SK-N-SH (cell line): ENCODE measurements at regions not wholly inside any gene's neighbourhood (a gene's known extent, or its start where the extent isn't known, plus 50 kb on each side); places are given as distances from the start of the nearest gene placed in this dataset.

ENCODE experiments used
- CTCF ChIA-PET: fragments of 300-600, 350-600 bp; formaldehyde crosslinking; extraction: SDS; loops from one replicate; lab custom pipeline; 2021; lab: Yijun Ruan, JAX
- POLR2A ChIA-PET: fragments of 350-600 bp; sonication (Branson Sonifier 250); formaldehyde crosslinking; extraction: SDS; loops from one replicate; lab custom pipeline; 2020; ENCODE audit warnings: antibody characterized with exemption, inconsistent platforms; lab: Yijun Ruan, JAX
- DNase-seq: peaks from one replicate; pipeline ENCODE4 v3.0.0; 2012
- H2AFZ ChIP-seq: fragments of 200-600 bp; sonication (generic); 2 replicates; pipeline ENCODE4 v1.8.1; 2016; ENCODE audit warnings: antibody characterized with exemption, mild to moderate bottlenecking, low read depth
- H3F3A ChIP-seq: fragments of 200-600 bp; sonication (generic); replicated peaks from 2 replicates; pipeline ENCODE3; 2016; ENCODE audit warnings: antibody characterized with exemption, mild to moderate bottlenecking; ENCODE audit not compliant: insufficient read depth
- H3K27ac ChIP-seq, 2 experiments: fragments of 200-500 bp in 1 of 2; fragments of 200-600 bp in 1 of 2; sonication (Bioruptor generic) in 1 of 2; sonication (generic), shearing (Covaris generic) in 1 of 2; 2 replicates each; pipeline versions ENCODE4 v1.5.1 to v1.6.1; 2014 to 2016; ENCODE audit warnings: low read depth in 2 of 2, inconsistent platforms in 1 of 2, low read length in 1 of 2, mild to moderate bottlenecking in 1 of 2, mixed read lengths in 1 of 2
- H3K27me3 ChIP-seq: fragments of 200-600 bp; sonication (generic), shearing (Covaris generic); 2 replicates; pipeline ENCODE4 v1.6.1; 2016; ENCODE audit warnings: mixed run types; ENCODE audit not compliant: insufficient read depth
- H3K36me3 ChIP-seq, 2 experiments: fragments of 200-500 bp in 1 of 2; fragments of 200-600 bp in 1 of 2; sonication (Bioruptor generic) in 1 of 2; sonication (generic) in 1 of 2; replicated peaks in 1 of 2; 2 replicates each; pipeline versions ENCODE3 to v1.5.1; 2014 to 2016; ENCODE audit warnings: low read length in 1 of 2, mild to moderate bottlenecking in 1 of 2; ENCODE audit not compliant: insufficient read depth in 2 of 2, control insufficient read depth in 1 of 2
- H3K4me1 ChIP-seq, 2 experiments: fragments of 200-500 bp in 1 of 2; fragments of 200-600 bp in 1 of 2; sonication (Bioruptor generic) in 1 of 2; sonication (generic), shearing (Covaris generic) in 1 of 2; 2 replicates each; pipeline versions ENCODE4 v1.5.1 to v1.6.1; 2014 to 2016; ENCODE audit warnings: low read depth in 1 of 2, low read length in 1 of 2, mixed run types in 1 of 2; ENCODE audit not compliant: insufficient read depth in 2 of 2, control insufficient read depth in 1 of 2
- H3K4me2 ChIP-seq: fragments of 200-600 bp; sonication (generic), shearing (Covaris generic); 2 replicates; pipeline ENCODE4 v1.6.1; 2017; ENCODE audit warnings: mixed run types
- H3K4me3 ChIP-seq, 2 experiments: fragments of 200-500 bp in 1 of 2; fragments of 200-600 bp in 1 of 2; sonication (Bioruptor generic) in 1 of 2; sonication (generic), shearing (Covaris generic) in 1 of 2; 2 replicates each; pipeline versions ENCODE4 v1.5.1 to v1.8.1; 2014 to 2016; ENCODE audit warnings: low read depth in 2 of 2, inconsistent platforms in 1 of 2, low read length in 1 of 2, mild to moderate bottlenecking in 1 of 2, mixed read lengths in 1 of 2, moderate library complexity in 1 of 2
- H3K79me2 ChIP-seq: fragments of 200-600 bp; sonication (generic); 2 replicates; pipeline ENCODE4 v1.8.1; 2017; ENCODE audit warnings: mild to moderate bottlenecking; ENCODE audit not compliant: insufficient read depth
- H3K9ac ChIP-seq: fragments of 200-600 bp; sonication (generic); 2 replicates; pipeline ENCODE4 v1.6.1; 2017; ENCODE audit warnings: mixed run types
- H3K9me2 ChIP-seq: fragments of 200-600 bp; sonication (generic); 2 replicates; pipeline ENCODE4 v1.6.1; 2017; ENCODE audit warnings: mixed run types
- H3K9me3 ChIP-seq: fragments of 200-600 bp; sonication (generic); 2 replicates; pipeline ENCODE4 v1.6.1; 2017; ENCODE audit warnings: mixed run types, mild to moderate bottlenecking, moderate library complexity
- H4K20me1 ChIP-seq: fragments of 200-600 bp; sonication (generic); 2 replicates; pipeline ENCODE4 v1.6.1; 2017; ENCODE audit warnings: mild to moderate bottlenecking, mixed run types; ENCODE audit not compliant: insufficient read depth
- CHD2 ChIP-seq: fragments of 150-350 bp; IDR thresholded peaks from 2 replicates; pipeline ENCODE4 v1.6.1; 2018; ENCODE audit warnings: low read length; ENCODE audit not compliant: partially characterized antibody
- EP300 ChIP-seq, 2 experiments: IDR thresholded peaks; 2 replicates each; pipeline versions ENCODE4 v1.4.0 to v1.6.1; 2012; ENCODE audit warnings: borderline replicate concordance in 1 of 2, low read depth in 1 of 2, low read length in 1 of 2
- EZH2phosphoT487 ChIP-seq: fragments of 200-600 bp; sonication (generic); IDR thresholded peaks from 2 replicates; pipeline ENCODE4 v1.6.1; 2017; ENCODE audit warnings: low read depth, mixed run types, mild to moderate bottlenecking, antibody characterized with exemption, moderate library complexity, borderline replicate concordance
- FOSL2 ChIP-seq: IDR thresholded peaks from 2 replicates; pipeline ENCODE4 v1.4.0; 2012; ENCODE audit warnings: low read depth, mild to moderate bottlenecking, moderate library complexity, borderline replicate concordance
- FOXM1 ChIP-seq: IDR thresholded peaks from 2 replicates; pipeline ENCODE4 v1.4.0; 2012; ENCODE audit warnings: low read depth, mild to moderate bottlenecking
- GABPA ChIP-seq: IDR thresholded peaks from 2 replicates; pipeline ENCODE4 v1.4.0; 2012; ENCODE audit warnings: low read depth, mild to moderate bottlenecking
- JUND ChIP-seq: IDR thresholded peaks from 2 replicates; pipeline ENCODE4 v1.4.0; 2012
- MAX ChIP-seq: IDR thresholded peaks from 2 replicates; pipeline ENCODE4 v1.4.0; 2012; ENCODE audit warnings: low read depth
- MXI1 ChIP-seq: IDR thresholded peaks from 2 replicates; pipeline ENCODE4 v1.6.1; 2012; ENCODE audit warnings: mild to moderate bottlenecking, low read depth, low read length, improper control_type of control experiment
- NFIC ChIP-seq: IDR thresholded peaks from 2 replicates; pipeline ENCODE4 v1.4.0; 2012; ENCODE audit warnings: borderline replicate concordance
- PBX3 ChIP-seq: IDR thresholded peaks from 2 replicates; pipeline ENCODE4; 2012
- POLR2AphosphoS5 ChIP-seq: IDR thresholded peaks from 2 replicates; pipeline ENCODE4 v1.6.1; 2012; ENCODE audit warnings: low read depth, low read length
- RCOR1 ChIP-seq: fragments of 150-350 bp; IDR thresholded peaks from 2 replicates; pipeline ENCODE4 v1.6.1; 2017; ENCODE audit warnings: antibody characterized with exemption, low read length
- REST ChIP-seq: IDR thresholded peaks from 2 replicates; pipeline ENCODE4 v1.6.1; 2012; ENCODE audit warnings: mild to moderate bottlenecking, low read depth, low read length, moderate library complexity
- RFX5 ChIP-seq: IDR thresholded peaks from 2 replicates; pipeline ENCODE4 v1.6.1; 2012; ENCODE audit warnings: mild to moderate bottlenecking, improper control_type of control experiment, low read length
- RXRA ChIP-seq: IDR thresholded peaks from 2 replicates; pipeline ENCODE4 v1.4.0; 2012; ENCODE audit warnings: low read depth, mild to moderate bottlenecking, borderline replicate concordance
- SIN3A ChIP-seq: IDR thresholded peaks from 2 replicates; pipeline ENCODE4 v1.6.1; 2012; ENCODE audit warnings: low read depth, mild to moderate bottlenecking, low read length, moderate library complexity, borderline replicate concordance
- SMC3 ChIP-seq: IDR thresholded peaks from 2 replicates; pipeline ENCODE4 v1.6.1; 2012; ENCODE audit warnings: low read depth, low read length, improper control_type of control experiment
- TAF1 ChIP-seq: IDR thresholded peaks from 2 replicates; pipeline ENCODE4 v1.6.1; 2012; ENCODE audit warnings: low read depth, mild to moderate bottlenecking, low read length, moderate library complexity, borderline replicate concordance
- TCF12 ChIP-seq: IDR thresholded peaks from 2 replicates; pipeline ENCODE4 v1.4.0; 2012
- TEAD4 ChIP-seq: IDR thresholded peaks from 2 replicates; pipeline ENCODE4 v1.4.0; 2012; ENCODE audit warnings: mild to moderate bottlenecking, borderline replicate concordance; ENCODE audit not compliant: insufficient read depth
- USF2 ChIP-seq: fragments of 150-350 bp; IDR thresholded peaks from 2 replicates; pipeline ENCODE4 v1.6.1; 2017; ENCODE audit warnings: antibody characterized with exemption, low read length, low read depth, borderline replicate concordance
- WGBS: methylation state at CpG from one replicate; pipeline ENCODE4 v1.1.6; 2017; ENCODE audit warnings: low lambda C conversion rate; 5-methylcytosine and 5-hydroxymethylcytosine counted together

GRCh38 chr3:186418671-186419145 lies 56.7 kb upstream of the DGKG start:
- Histone ChIP-seq H3K79me2 (no peaks in the 10 kb centered on the region), H2AFZ (no peak overlapping the region), H3K4me1 (peaks cover 7 to 10% of the 10 kb centered on the region in 2 experiments; a peak in 3 of 4 replicates), H3K4me3 (no peak overlapping the region), H3K27me3 (no peaks in the 10 kb centered on the region), H3K9me2 (no peaks in the 10 kb centered on the region), H4K20me1 (no peaks in the 10 kb centered on the region), H3K36me3 (no peaks in the 10 kb centered on the region), H3K9me3 (no peaks in the 10 kb centered on the region), H3F3A (peaks cover 22% of the 10 kb centered on the region), H3K9ac (no peak overlapping the region), H3K27ac (peak overlapping the region in 1 of 2 experiments; percentile 14; a peak in 1 of 4 replicates), H3K4me2 (peak overlapping the region; percentile 32; the same call in 1 of the 2 replicates)
- POLR2A ChIA-PET = no interaction called here
- DNase-seq = peak; percentile 45
- CTCF ChIA-PET = interaction anchor here (0.9 to 1.2 kb wide), 2 partner anchors 40 to 121 kb away, joined by 4 read pairs; no protein-coding TSS in a partner anchor
- 25% methylated on average over 4 of the region's 6 CpGs for WGBS
- TF ChIP-seq RFX5 = no peak
- no peak for TF ChIP-seq FOXM1
- TF ChIP-seq RXRA = no peak
- TF ChIP-seq MAX = no peak
- no peak for TF ChIP-seq TEAD4
- no peak for TF ChIP-seq USF2
- TF ChIP-seq MXI1 = no peak
- TF ChIP-seq FOSL2 = no peak
- TF ChIP-seq NFIC = no peak
- TF ChIP-seq TAF1 = no peak
- TF ChIP-seq EZH2phosphoT487 = no peak
- no peak for TF ChIP-seq SMC3
- TF ChIP-seq CHD2 = no peak
- TF ChIP-seq GABPA = no peak
- no peak for TF ChIP-seq SIN3A
- no peak for TF ChIP-seq POLR2AphosphoS5

- no peak for DNase-seq
- Histone ChIP-seq H3K9me3 (no peaks in the 10 kb centered on the region), H3K9me2 (no peaks in the 10 kb centered on the region), H3K79me2 (no peaks in the 10 kb centered on the region), H3K4me1 (peaks cover 7 to 10% of the 10 kb centered on the region in 2 experiments; a peak in 3 of 4 replicates), H3K27ac (peak overlapping the region in 1 of 2 experiments; percentile 14; a peak in 2 of 4 replicates), H3K4me3 (no peak overlapping the region), H2AFZ (no peak overlapping the region), H3K36me3 (no peaks in the 10 kb centered on the region), H3K4me2 (peak overlapping the region; percentile 32; the same call in 1 of the 2 replicates), H3K9ac (no peak overlapping the region), H3K27me3 (no peaks in the 10 kb centered on the region), H4K20me1 (no peaks in the 10 kb centered on the region), H3F3A (peaks cover 22% of the 10 kb centered on the region)
- CTCF ChIA-PET = interaction anchor here (1.2 kb wide), 1 partner anchor 41 kb away, joined by 4 read pairs; no protein-coding TSS in a partner anchor
- POLR2A ChIA-PET = no interaction called here
- WGBS = 19% methylated on average over 2 of the region's 2 CpGs
- peak; percentile 12; the same call in 1 of the 2 replicates for TF ChIP-seq RXRA
- TF ChIP-seq REST = no peak
- no peak for TF ChIP-seq RCOR1
- peak in 1 of 2 experiments; percentile 52; a peak in 1 of 4 replicates for TF ChIP-seq EP300 (IDR thresholded peaks at IDR 0.05; ENCODE audit: borderline replicate concordance in 1 of 2, low read depth in 1 of 2, low read length in 1 of 2)
- TF ChIP-seq NFIC = peak; percentile 40; the same call in 1 of the 2 replicates
- no peak for TF ChIP-seq RFX5
- TF ChIP-seq MAX = 0 out of 2 replicates have a peak, but pooled peaks have one; percentile 19
- TF ChIP-seq JUND = peak; percentile 91
- no peak for TF ChIP-seq SIN3A
- TF ChIP-seq TCF12 = peak; percentile 67
- TF ChIP-seq GABPA = 0 out of 2 replicates have a peak, but pooled peaks have one; percentile 23
- peak; percentile 83 for TF ChIP-seq PBX3
- TF ChIP-seq FOXM1 = no peak
Measured at GRCh38 chr3:186417791-186418190, 55.8 kb upstream of the DGKG start.
